Psoas muscle (tissue), 7 donors: ENCODE measurements at regions not wholly inside any gene's neighbourhood (a gene's known extent, or its start where the extent isn't known, plus 50 kb on each side); places are given as distances from the start of the nearest gene placed in this dataset.

ENCODE experiments used
- ATAC-seq, 4 donors: fragments of 200-7000 bp; cut with Tn5 transposase; one replicate each; pipeline ENCODE4 v1.9.1; 2020; ENCODE audit warnings: moderate library complexity in 3 of 4, mild to moderate bottlenecking in 2 of 4
- DNase-seq, 2 donors: peaks; one replicate each; pipeline ENCODE4 v3.0.0-alpha.2; 2020
- H3K27ac ChIP-seq: fragments of 200-600 bp; one replicate; pipeline ENCODE4 v1.8.0; 2022
- H3K27me3 ChIP-seq, 3 donors: fragments of 200-600 bp in 1 of 3; one replicate each; pipeline versions ENCODE4 v1.6.1 to v1.8.0; 2013 to 2022; ENCODE audit warnings: low read length in 2 of 3, mild to moderate bottlenecking in 2 of 3, moderate library complexity in 1 of 3; ENCODE audit not compliant: insufficient read depth in 3 of 3
- H3K36me3 ChIP-seq, 2 donors: fragments of 200-600 bp in 1 of 2; one replicate each; pipeline versions ENCODE4 v1.6.1 to v1.8.0; 2013 to 2022; ENCODE audit warnings: low read depth in 1 of 2, mild to moderate bottlenecking in 1 of 2, moderate library complexity in 1 of 2; ENCODE audit not compliant: insufficient read depth in 1 of 2
- H3K4me1 ChIP-seq: fragments of 200-600 bp; one replicate; pipeline ENCODE4 v1.8.0; 2022
- H3K4me3 ChIP-seq: fragments of 200-600 bp; one replicate; pipeline ENCODE4 v1.8.0; 2022; ENCODE audit warnings: mild to moderate bottlenecking
- H3K9me3 ChIP-seq: fragments of 200-600 bp; one replicate; pipeline ENCODE4 v1.8.0; 2022
- WGBS, 3 donors: extraction: QIAGEN DNeasy Blood & Tissue Kit; methylation state at CpG; one replicate each; pipeline versions ENCODE4 v1.1.6 to v1.1.7; 2013; 5-methylcytosine and 5-hydroxymethylcytosine counted together
- intact Hi-C, 2 donors: fragments of 100-400 bp; cut with DNase I; formaldehyde crosslinking; loops; one replicate each; pipeline versions ENCODE4 v1.11.0 to v1.14.2; 2022
- TF ChIP-seq, protein P1 (sequence below): fragments of 200-600 bp; IDR thresholded peaks from one replicate; pipeline ENCODE4 v1.8.0; 2022; ENCODE audit warnings: antibody characterized with exemption
- donor health status: healthy with polysubstance abuse.
- donor health status: DM: no; HTN: no; CAD: no; lungs with moderate emphysema.
- donor health status: Bipolar disorder and iron deficiency.
- donor health status: healthy.
- donor health status: DM: yes; HTN: yes; CAD: no.
- donor health status: DM: no; HTN: no; CAD: no.
- donor health status: DM: yes; HTN: yes; CAD: no.

DNA sequence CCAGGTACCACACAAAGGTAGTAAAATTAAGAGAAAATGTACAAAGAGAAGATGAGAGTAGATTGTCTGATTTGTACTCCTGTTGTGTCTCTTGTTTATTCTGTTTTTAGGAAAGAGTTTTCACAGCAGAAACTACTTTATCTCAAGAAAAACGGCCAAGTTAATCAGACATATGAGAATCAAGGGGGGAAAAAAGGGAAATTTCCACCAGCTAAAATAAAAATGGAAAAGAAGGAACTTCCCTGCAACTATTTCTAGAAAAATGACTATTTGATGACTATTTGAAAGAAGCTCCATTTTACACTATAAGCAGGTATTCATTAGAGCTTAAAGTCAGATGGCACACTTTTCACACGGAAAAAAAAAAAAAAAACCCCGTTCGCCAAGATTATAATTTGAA lies 56.5 kb downstream of the EPRS1 start:
- TF ChIP-seq, protein P1, sequence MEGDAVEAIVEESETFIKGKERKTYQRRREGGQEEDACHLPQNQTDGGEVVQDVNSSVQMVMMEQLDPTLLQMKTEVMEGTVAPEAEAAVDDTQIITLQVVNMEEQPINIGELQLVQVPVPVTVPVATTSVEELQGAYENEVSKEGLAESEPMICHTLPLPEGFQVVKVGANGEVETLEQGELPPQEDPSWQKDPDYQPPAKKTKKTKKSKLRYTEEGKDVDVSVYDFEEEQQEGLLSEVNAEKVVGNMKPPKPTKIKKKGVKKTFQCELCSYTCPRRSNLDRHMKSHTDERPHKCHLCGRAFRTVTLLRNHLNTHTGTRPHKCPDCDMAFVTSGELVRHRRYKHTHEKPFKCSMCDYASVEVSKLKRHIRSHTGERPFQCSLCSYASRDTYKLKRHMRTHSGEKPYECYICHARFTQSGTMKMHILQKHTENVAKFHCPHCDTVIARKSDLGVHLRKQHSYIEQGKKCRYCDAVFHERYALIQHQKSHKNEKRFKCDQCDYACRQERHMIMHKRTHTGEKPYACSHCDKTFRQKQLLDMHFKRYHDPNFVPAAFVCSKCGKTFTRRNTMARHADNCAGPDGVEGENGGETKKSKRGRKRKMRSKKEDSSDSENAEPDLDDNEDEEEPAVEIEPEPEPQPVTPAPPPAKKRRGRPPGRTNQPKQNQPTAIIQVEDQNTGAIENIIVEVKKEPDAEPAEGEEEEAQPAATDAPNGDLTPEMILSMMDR = no peak
- Histone ChIP-seq H3K27me3 (no peaks in the 10 kb centered on the region), H3K36me3 (peaks cover 6 to 44% of the 10 kb centered on the region in 2 donors), H3K4me3 (no peak overlapping the region), H3K9me3 (no peaks in the 10 kb centered on the region), H3K27ac (no peak overlapping the region), H3K4me1 (peaks cover 3% of the 10 kb centered on the region)
- no peak for ATAC-seq
- DNase-seq = no peak
- intact Hi-C loops = loop anchor here in 1 of 2 donors (10.0 kb wide), 1 partner anchor 115 kb away; no protein-coding TSS in a partner anchor
- 86 to 92% (median 89%) methylated on average over 3 to 4 of the region's 4 CpGs for WGBS, 3 donors

DNA sequence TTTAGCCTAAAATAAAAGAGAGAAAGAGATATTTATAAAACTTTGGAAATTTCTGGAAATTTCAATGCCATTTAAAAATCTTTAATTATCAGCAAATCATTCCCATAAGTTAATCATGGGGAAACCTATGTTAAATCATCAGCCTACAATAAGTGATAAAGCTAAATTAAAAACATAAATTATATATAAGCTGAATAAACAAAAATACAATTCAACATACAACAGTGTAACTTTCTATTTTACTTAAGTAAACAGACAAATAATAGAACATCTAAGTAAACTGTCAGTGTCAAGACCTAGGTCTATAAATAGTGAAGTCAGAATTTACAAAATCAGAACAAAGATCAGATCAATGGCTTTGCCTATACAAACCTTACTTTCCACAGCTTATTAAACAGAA lies 57.5 kb downstream of the EPRS1 start:
- DNase-seq = no peak
- H3K4me3 ChIP-seq = no peak overlapping the region
- TF ChIP-seq, protein P1 = no peak
- no peak for ATAC-seq
- no peak overlapping the region for H3K27ac ChIP-seq
- H3K36me3 ChIP-seq = peaks cover 6 to 46% of the 10 kb centered on the region in 2 donors
- no peaks in the 10 kb centered on the region for H3K27me3 ChIP-seq
- H3K4me1 ChIP-seq = peaks cover 3% of the 10 kb centered on the region
- intact Hi-C loops = no loop called here
- no peaks in the 10 kb centered on the region for H3K9me3 ChIP-seq

DNA sequence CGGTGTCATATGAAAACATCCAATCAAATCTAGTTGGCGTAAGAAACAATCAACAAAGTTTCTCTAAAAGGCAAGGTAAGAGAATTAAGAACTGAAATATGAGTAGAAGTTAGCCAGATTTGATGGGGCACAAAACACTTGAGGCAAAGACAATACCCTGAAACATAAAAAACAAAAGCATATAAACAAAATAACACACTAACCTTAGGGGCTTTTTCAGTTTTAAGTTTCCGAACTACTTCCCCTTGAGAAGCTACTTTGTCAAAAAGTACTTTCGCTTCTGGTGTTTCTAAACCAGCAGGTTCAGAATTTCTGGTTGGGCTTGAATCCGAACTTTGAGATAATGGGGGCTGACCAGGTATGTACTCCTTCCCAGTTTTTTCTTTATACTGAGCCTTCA lies 57.9 kb downstream of the EPRS1 start:
- ATAC-seq = no peak
- intact Hi-C loops = no loop called here
- 94 to 97% (median 96%) methylated on average over 5 of the region's 5 CpGs for WGBS, 3 donors
- Histone ChIP-seq H3K9me3 (no peaks in the 10 kb centered on the region), H3K36me3 (peaks cover 6 to 50% of the 10 kb centered on the region in 2 donors), H3K27ac (no peak overlapping the region), H3K27me3 (no peaks in the 10 kb centered on the region), H3K4me3 (no peak overlapping the region), H3K4me1 (peaks cover 3% of the 10 kb centered on the region)
- DNase-seq = no peak
- TF ChIP-seq, protein P1 = no peak

DNA sequence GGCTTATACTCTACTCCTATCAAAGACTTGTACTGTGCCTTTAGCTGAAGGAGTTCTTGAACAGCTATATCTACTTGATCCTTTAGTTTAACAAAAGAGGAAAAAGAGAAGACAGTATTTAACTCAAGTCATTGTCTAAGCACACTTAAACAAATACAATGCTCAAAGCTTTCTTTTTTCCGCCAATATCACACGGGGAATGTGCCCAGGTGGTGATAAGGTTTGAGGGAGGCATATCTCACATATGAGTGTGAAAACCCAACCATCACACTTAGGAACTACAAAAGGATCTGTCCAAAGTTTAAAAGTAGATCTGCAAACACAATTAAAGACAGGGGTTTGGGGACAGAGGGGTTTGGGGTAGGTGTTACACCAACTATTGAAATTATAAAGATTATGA lies 59.0 kb upstream of the SLC30A10 start:
- Histone ChIP-seq H3K36me3 (peaks cover 6 to 61% of the 10 kb centered on the region in 2 donors), H3K4me1 (peaks cover 3% of the 10 kb centered on the region), H3K9me3 (no peaks in the 10 kb centered on the region), H3K27me3 (no peaks in the 10 kb centered on the region), H3K27ac (no peak overlapping the region), H3K4me3 (no peak overlapping the region)
- intact Hi-C loops = no loop called here
- DNase-seq (no peak), ATAC-seq (no peak)
- TF ChIP-seq, protein P1 = no peak
- 97 to 100% (median 97%) methylated on average over 2 of the region's 2 CpGs for WGBS, 3 donors

DNA sequence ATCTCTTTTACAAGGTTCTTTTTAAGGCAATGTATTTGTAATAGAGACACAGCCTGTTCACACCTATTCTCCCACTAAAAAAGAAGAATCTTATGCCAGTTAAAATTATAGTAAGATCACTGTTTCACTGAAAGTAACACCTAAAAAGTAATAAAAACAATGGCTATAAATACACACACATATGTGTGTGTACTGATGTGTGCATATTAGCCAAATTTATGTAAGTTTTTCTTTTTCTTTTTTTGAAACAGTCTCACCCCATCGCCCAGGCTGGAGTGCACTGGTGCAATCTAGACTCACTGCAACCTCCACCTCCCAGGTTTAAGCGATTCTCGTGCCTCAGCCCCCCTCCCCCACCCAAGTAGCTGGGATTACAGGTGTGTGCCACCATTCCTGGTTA lies 56.8 kb upstream of the SLC30A10 start:
- peaks cover 6 to 82% of the 10 kb centered on the region in 2 donors for H3K36me3 ChIP-seq

More for the DNA sequence above, 56.8 kb upstream of the SLC30A10 start:
- Histone ChIP-seq H3K27me3 (no peaks in the 10 kb centered on the region), H3K27ac (no peak overlapping the region), H3K9me3 (no peaks in the 10 kb centered on the region), H3K4me1 (no peaks in the 10 kb centered on the region), H3K4me3 (no peak overlapping the region)
- no peak for DNase-seq
- TF ChIP-seq, protein P1 = no peak
- 92 to 95% (median 93%) methylated on average over 3 of the region's 3 CpGs for WGBS, 3 donors
- intact Hi-C loops = no loop called here
- ATAC-seq = no peak
